T1000 (cell line): ENCODE measurements at regions not wholly inside any gene's neighbourhood (a gene's known extent, or its start where the extent isn't known, plus 50 kb on each side); places are given as distances from the start of the nearest gene placed in this dataset.
"Not testable (repeated sequence)": the region's sequence is repeated elsewhere in the genome, so short reads cannot be mapped to it uniquely, and the experiment has no call there.

Experiments
- DNase-seq: peaks from one replicate; lab custom pipeline; 2025; ENCODE audit warnings: mixed read lengths; lab: John Stamatoyannopoulos, UW

DNA sequence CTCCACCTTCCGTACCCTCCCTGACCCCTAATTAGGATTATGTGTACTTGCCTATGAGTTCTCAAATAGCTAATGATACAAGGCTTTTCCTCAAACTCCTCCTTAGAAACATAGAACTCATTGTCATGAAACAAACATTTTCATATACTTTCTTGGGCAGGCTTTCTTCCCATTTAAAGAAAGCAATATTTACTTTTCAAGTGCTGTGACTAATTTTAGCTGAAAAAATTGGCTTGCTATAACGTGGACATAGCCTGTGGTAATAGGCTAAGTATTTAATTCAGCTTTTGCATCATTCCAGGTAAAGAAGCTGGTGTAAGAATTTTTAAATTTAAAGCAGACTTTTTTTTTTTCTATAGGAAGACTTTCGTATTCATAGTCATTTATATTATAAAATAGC, 208.7 kb downstream of the SOX2 start:
- DNase-seq, result no peak

DNA sequence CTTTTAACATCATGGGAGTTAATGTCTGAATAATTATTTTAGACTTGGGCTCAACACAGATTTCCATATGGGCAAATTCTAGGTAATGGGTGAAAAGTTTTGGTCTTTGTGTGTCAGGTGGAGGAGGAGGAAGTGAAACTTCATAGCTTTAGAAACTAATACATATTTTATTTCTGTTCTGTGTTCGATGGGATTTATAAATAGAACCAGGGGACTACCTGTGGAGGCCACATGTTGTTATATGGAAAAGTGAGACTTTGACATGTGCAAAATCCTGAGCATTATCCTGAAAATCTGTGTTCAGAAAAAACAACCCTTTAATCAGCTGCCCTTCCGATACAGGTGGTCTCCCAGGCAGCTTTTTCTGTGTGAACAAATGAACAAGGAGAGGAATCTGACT, 209.5 kb downstream of the SOX2 start:
- DNase-seq, result no peak

DNA sequence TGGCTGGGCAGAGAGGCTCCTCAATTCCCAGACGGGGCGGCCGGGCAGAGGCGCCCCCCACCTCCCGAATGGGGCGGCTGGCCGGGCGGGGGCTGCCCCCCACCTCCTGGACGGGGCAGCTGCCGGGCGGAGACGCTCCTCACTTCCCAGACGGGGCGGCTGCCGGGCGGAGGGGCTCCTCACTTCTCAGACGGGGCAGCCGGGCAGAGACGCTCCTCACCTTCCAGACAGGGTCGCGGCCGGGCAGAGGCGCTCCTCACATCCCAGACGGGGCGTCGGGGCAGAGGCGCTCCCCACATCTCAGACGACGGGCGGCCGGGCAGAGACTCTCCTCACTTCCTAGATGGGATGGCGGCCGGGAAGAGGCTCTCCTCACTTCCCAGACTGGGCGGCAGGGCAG, 214.1 kb downstream of the SOX2 start:
- not testable (repeated sequence) for DNase-seq

DNA sequence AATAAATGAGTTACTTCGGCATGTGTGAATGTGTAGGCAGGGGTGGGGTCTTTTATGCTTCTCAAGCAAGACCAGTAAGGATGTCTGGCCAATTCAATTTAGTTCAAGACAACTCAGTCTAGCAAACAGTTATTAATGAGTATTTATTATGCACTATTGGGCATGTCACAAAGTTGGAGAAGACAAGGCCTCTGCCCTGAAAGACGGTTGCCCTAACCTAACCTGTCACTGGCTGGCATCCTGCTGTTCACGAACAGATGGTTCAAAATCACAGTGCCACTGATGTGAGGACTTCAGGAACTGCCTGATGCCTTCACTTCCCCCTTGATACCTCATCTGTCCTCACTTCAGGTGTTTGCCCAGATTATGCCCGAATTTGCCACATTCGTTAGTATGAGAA, 217.8 kb downstream of the SOX2 start:
- no peak for DNase-seq

DNA sequence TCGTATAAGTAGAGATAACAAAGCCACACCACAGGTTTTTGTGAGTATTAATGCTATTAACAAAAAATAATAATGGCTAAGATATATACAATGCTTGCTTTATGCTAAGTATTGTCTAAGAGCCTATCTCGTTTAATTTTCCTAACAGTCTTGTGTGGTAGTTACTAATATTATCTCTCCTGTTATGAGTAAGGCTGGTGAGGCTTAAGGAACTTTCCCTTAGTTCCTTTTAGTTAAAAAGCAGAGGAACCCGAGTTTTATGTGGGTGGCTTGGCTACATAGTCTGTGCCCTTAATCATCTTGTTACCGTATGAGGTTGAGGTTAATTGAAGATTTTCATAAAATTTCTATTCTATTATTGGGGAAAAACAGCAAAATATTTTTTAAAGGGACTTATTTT, 218.4 kb downstream of the SOX2 start:
- no peak for DNase-seq

DNA sequence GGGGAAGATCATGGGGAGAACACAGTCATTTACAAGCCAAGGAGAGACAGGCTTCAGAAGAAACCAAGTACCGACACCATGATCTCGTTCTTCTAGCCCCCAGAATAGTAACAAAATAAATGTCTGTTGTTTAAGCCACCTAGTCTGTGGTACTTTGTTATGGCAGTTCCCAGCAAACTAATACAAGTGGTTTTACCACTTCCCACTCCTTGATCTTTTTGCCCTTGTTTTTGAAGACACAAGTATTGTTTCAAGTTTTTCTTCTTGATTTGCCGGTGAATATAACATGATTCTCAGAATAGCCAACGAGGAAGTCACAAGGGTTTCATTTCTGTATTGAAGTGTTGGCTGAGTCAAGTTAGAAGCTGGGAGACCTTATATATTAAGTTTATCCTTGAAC, 220.3 kb downstream of the SOX2 start:
- DNase-seq, result no peak

DNA sequence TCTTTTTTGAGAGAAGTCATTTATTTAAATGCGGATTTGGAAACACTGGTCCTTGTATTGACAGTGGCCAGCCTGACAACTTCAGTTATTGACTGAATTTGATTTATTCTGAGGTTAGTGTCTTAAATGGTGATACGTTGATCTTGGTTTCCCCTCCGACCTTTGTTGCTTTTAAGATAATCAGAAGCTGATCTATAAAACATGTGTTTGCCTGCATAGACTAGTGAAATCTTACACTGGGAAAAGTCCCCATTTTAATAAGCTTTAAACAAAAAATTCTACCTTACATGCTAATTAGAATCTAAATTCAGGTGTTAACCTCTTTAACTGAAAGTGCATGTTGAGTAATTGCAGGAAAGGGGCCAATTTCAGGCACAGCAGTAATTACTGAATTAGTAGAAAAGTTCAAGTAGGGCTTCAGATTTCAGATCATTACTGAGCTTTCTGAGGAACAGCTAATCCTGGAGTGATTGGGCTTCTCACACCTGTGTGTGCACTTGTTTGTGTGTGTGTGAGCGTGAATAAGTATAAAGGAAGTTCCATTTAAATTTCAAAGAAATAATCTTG, 221.4 kb downstream of the SOX2 start:
- no peak for DNase-seq

DNA sequence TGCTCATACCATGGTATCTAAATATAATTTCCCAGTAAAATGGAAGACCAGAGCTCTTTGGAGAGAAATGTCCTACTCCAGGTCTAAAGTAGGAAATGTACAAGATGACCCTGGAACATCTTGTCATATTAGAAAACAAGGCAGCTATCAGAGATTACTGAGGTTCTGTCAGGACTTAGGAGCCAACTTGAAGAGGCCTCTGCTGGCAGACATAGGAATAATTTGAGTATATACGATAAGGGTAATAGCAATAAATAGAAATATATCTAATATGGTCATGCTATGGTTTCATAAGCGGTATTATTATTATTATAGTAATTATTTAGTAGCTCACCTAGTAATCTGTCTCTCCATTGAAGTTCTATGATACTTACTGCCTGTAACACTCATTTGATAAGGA, 224.2 kb downstream of the SOX2 start:
- DNase-seq, result no peak

DNA sequence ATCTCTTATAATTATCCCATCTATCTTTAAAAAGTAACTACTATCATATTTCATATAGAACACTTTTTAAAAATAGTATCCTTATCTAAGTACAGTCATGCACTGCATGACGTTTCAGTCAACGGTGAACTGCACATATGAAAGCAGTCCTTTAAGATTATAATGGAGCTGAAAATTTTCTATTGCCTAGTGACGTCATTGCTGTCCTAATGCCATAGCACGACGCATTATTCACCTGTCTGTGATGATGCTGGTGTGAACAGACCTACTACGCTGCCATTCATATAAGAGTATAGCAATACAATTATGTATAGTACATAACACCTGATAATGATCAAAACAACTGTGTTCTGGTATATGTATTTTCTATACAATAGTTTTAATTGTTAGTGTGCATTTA, 225.0 kb downstream of the SOX2 start:
- no peak for DNase-seq

DNA sequence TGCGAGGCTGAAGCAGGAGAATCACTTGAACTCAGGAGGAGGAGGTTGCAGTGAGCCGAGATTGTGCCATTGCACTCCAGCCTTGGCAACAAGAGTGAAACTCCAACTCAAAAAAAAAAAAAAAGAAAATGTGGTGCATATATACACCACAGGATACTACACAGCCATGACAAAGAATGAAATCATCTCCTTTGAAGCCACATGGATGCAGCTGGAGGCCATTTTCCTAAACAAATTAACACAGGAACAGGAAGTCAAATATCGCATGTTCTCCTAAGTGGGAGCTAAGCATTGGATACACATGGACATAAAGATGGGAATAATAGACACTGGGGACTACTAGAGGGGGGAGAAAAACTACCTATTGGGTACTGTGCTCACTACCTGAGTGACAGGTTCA, 226.9 kb downstream of the SOX2 start:
- not testable (repeated sequence) for DNase-seq

DNA sequence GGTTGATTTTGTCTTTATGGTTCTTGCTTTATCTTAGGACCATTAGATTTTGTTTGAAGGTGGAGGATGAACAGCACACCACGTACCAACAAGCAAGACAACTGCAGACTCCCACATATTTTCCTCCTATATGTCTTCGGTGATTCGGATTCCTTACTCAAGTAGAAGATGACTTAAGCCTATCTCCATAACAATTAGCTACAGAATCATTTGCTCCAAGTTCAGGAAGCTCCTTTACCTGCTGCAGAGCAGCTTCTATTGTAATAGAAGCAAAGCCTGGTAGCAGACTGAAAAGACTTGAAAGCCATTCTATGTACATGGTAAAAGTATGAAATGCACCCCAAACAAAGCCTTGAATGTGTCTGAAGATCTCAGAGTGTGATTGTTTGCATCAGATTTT, 229.0 kb downstream of the SOX2 start:
- DNase-seq, result no peak

DNA sequence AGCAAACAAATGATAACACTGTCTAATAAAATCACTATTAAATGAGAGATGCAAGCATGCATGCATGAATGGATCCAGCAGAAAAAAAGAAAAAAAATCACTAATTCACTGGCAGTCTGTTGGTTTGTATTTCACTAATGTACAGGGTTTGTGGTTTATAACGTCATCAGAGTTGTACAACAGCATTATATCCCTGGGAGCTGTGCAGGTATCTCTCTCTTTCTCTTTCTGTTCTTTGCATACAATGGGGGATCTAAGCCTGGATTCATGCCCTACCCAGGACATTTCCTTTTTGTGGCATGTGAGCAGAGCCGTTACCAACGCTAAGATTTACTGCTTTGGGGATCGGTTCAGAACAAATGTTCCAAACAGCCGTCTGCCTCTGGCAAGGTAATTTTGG, 229.5 kb downstream of the SOX2 start:
- no peak for DNase-seq

DNA sequence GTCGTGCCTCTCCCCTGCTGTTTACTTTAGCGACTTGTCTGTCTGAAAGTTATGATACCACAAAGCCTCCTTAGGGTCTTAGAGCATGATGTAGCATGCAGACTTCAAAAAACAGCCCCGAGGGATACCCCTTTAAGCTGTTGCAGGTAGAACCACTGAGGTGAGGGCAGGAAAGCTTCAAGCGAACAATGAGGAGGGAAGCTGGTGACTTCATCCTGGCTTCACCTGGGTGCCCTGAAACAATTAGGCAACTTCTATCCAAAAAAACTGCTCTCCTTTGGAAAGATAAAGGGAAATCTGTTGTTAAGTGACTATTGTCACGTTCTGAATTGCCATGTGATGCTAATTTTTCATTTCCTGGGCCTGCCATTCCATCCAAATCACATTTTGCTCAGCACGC, 231.6 kb downstream of the SOX2 start:
- no peak for DNase-seq

DNA sequence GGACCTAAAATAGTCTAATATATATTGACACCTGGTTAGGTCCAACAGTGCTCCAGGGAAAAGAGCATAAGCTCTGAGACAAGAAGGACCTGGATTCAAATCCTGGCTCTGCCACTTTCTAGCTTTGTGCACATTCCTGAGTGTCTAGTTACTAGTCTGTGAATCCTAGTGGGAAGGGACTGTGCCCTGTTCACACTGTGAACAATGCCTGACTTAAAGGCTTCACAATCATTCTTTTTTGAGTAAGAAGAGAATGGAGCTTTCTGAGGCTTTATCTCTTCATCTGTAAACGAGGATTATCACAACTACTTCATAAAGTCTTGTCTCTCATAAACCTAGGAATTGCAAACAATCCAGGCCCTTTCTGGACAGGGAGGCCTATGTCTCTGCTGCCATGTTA, 235.9 kb downstream of the SOX2 start:
- no peak for DNase-seq

DNA sequence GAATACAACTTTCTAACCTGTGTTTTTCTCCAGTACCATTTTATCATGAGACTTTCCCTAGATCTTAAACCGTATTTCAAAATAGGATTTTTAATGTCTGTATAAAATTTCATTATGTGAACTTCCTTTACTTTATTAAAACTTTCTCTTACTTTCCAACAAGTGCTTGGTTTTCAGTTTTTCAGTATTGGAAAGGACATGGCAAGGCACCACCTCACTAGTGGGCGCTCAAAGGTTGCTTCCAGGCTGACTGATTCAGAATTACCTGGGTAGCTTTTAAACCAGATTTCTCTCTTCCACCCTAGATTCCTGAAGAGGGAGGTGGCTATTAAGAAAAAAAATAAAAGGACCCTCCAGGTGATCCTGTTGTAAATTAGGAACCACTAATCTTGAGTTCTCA, 236.6 kb downstream of the SOX2 start:
- no peak for DNase-seq

DNA sequence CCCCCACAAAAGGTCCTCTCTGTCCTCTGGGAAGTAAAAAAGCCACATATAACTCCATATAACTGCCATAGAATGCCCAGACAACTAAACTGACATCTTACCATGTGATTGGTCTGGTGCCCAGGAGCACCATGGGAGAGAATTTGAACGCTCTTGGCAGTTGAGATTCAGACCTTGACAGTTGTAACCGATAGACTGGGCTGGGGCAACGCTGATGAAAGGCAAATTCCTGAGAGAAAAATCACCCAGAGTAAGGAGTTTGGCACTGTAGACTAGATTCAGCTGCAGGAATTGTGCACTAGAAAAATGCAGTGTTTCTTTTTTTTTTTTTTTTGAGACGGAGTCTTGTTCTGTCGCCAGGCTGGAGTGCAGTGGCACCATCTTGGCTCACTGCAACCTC, 240.5 kb downstream of the SOX2 start:
- DNase-seq, result no peak

DNA sequence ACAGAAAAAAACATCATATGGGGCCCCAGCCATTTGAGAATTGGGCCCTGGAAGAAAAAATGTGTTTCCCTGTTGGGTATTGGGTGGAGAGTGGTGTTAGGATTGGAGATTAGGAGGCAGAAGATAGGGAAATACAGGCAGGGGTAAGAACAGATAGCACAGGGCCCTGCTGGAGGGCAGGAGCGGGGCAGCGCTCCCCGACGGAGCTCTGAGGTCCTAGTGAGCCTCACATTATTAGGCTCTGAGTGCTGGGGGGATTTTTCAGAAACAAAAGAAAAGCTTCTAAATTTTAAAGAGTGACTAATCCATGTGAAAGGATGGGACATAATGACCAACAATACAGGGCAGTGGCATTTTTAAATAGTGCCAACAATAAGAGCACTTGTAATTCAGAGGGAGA, 241.2 kb downstream of the SOX2 start:
- no peak for DNase-seq

DNA sequence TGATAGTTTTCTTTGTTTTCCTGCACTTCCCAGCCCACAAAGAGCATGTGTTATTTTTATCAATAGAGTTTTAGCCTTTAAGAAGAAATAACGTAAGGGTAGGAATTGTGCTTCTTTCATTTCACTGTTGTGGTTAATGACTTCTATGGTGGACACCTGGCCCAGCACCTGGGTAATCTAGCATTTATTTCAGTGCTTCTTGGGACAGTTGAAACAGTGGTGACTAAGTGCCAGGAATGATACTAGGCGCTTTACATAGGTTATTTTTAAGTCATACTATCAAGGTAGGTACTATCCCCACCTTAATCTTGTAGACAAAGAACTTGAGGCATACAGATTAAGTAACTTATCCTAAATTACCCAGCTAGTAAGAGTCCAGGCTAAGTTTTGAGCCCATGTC, 243.8 kb downstream of the SOX2 start:
- no peak for DNase-seq

DNA sequence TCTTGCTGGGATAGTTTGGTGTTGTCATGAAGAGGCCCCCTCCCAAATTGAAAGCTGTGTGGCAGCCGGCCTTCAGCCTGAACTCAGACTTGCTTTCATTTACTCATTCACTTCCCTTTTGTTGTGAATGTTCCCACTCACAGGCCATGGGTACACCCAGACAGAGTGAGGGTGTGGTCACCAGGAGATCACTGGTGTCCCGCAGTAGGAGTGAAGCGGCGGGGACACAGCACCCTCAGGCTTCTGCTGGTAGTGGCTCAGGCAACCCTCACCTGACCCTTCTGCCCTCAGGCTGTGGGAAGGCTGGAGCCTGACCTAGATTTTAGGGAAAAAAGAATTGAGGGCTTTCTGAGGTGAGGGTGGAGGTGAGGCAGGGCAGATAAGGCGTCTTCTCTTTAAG, 244.4 kb downstream of the SOX2 start:
- DNase-seq, result no peak

DNA sequence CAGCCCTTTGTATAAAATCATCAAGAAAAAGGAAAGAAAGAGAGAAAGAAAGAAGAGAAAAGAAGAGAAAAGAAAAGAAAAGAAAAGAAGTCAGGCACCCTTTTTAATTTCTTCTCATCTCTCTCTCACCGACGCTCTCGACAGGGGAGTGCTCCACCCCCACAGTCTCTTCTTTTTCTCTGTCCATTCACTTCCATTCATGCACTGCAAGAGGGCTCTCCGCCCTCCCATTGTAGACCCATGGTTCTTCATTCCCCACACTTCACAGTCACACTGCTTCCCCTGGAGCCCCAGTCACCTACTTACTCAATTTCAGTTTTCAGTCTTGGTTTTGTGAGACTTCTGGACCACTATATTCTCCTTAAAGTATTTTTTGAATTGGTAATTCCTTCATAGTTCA, 254.7 kb downstream of the SOX2 start:
- no peak for DNase-seq

DNA sequence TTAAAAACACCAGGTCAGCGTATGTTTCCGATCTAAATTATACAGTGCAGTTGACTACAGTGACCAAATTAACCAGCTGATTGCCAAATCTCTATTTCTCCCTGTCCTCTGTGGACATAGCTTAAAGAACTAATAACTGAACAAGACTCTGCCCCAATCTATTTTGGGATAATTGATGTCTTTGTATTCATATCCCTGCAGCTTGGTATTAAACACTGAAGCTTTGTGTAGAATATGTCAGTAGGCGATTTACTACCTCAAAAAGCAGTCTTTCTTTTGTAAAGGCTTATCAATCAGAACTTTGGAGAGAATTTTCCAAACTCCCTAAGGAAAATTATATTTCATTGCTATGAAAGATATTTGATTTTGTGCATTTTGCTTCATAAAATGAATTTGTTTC, 258.2 kb downstream of the SOX2 start:
- no peak for DNase-seq

DNA sequence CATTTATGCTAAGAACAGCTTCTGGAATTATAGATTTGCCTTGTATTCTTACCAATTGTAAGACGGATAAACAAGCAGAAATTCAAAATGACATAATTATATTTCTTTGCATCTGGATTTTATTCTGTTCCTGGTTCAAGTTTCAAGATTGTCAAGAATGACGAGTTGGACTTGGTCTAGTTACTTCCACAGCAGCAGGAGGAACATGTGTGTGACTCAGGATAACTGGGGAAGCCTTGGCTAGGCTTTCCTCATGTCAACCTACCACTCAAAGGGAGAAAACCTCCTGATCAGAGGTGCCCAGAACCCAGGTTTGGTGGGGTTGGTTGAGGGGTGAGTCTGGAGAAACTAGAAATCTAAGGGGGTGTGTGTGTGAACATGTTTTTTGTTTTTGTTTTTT, 259.7 kb downstream of the SOX2 start:
- no peak for DNase-seq

DNA sequence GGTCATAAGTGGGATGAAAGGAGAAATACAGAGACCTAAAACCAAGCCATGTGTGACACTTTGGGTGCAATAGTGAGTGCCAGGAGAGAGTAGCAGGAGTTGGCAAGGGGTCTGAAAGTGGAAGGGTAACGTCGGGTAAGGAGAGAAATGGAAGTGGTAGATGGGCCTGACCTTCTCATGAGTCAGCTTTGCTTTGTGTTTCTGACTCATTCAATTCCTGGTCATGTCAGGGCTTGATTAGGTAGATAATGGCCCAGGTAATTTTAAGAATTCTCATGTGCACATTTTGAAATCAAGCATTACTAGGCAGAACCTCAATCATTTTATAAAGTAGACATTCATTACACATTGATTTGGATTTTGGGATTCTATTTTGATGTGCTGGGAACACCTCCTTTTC, 262.5 kb downstream of the SOX2 start:
- no peak for DNase-seq

DNA sequence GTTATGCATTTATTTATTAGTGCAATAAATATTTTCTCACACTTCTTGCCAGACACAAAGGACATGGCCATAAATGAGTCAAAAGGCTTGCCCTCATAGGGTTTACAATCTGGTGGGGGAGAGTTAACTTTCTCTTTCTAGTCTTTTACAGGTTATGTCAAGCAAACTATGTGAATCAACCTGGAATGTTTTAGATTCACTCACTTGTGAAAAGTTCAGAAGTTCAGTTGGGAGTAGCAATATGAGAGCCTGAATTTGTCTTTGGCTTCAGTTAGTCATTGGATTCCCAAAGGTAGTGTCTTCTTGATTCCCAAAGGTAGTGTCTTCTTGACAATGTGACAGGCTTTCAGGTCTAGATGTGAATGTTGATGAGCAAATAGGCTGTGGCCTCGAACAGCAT, 264.8 kb downstream of the SOX2 start:
- DNase-seq, result no peak

DNA sequence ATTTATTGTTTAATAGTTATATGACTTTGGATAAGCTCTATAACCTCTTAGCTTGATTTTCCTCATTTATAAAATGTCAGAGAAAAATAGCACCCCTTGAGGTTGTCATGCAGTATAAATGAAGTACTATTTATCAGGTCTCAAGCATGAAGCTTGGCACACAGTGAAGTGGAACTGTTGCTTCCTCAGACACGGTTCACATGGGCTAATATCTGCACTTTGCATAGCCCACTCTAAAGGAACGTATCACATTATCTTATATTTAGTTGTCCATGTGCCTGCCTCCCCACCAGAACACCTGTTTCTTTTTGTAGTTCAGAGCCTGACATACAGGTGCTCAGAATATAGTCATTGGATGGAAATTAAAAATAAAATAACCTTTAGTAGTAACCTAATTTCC, 273.7 kb downstream of the SOX2 start:
- DNase-seq, result no peak
